ENCODE measurements at regions not wholly inside any gene's neighbourhood (a gene's known extent, or its start where the extent isn't known, plus 50 kb on each side); places are given as distances from the start of the nearest gene placed in this dataset.

- TF ChIP-seq GATA2 (IDR thresholded peaks at IDR 0.05; ENCODE audit: low read depth, low read length) (no peak), GATA3 (IDR thresholded peaks at IDR 0.05; ENCODE audit: low read depth, low read length) (no peak)
Measured at GRCh38 chr3:19825193-19825592, 108.8 kb downstream of the EFHB start.

DNA sequence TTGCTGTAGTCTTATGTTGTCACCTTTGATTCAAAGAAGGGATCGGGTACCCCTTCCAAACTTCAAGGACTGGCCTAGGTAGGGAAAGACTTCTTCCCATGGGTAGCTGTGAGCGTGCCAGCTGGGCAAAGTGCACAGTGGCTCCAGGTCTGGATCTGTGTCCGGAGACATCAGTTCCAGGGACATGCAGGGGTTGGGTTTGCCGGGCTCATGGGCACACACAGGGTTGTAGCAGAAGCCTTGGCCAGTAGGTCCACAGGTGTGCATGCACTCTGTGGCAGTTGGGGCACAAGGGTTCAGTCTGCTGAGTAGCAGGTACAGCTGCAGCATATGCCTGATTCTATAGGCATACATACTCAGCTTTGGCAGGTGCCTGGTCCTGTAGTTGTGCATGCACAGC lies 111.2 kb downstream of the EFHB start:
- TF ChIP-seq GATA2 (IDR thresholded peaks at IDR 0.05; ENCODE audit: low read depth, low read length) (no peak), GATA3 (IDR thresholded peaks at IDR 0.05; ENCODE audit: low read depth, low read length) (no peak)

DNA sequence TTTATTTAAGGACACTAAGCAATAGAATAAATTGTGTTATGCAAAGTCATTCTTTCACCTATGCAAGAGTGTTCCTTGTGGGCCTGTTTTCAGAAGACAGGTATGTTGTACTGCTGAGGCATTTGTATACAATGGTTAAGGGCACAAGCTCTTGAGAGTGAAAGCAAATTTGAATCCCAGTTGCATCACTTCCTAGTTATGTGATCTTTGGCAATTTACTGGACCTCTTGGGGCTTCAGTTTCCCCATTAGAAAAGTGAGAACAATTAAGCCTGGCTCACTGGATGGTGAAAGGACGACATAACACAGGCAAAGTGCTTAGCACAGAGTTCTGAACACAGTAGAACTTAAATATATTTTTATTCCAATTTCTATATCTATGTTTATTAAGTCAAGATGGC lies 117.4 kb downstream of the EFHB start:
- TF ChIP-seq GATA3 (IDR thresholded peaks at IDR 0.05; ENCODE audit: low read depth, low read length) (no peak), GATA2 (IDR thresholded peaks at IDR 0.05; ENCODE audit: low read depth, low read length) (no peak)

DNA sequence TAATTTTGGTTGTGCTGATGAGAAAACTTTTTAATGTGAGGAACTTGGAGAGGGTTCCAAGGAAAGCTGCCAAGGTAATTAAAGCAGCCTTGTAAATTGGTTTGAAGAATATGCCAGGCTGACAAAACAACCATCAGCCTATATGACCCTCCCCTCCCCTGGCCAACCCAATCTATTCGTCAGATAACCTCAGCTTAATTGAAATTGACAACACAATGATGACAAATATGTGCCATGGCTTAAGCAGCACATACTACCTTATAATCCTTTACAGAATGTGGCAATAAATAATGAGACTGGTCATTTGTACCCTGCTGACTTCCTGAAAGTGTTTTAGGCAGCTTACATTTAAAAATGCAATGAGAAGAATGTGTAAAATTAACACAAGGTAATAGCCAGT lies 118.2 kb downstream of the EFHB start:
- TF ChIP-seq GATA2 (IDR thresholded peaks at IDR 0.05; ENCODE audit: low read depth, low read length): no peak

DNA sequence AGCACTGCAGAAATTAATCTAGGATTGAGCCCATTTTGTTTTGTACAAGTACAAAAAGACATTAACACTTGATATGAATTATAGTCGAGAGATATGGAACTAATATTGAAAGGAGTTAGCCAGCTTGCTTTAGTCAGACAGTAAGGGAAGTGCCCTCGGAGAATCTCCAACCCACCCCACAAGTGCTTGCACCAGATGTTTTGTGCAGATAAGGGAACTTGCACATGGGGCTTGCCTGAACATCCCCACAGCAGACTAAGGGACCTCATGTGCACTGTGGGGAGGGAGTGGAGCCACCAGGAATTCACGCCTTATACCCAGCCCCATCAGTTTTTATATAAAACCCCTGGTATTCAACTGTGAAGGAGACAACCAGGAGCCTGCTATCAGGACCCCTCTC lies 122.3 kb downstream of the EFHB start:
- TF ChIP-seq GATA3 (IDR thresholded peaks at IDR 0.05; ENCODE audit: low read depth, low read length) (peak; percentile 44; the same call in 1 of the 2 replicates), GATA2 (IDR thresholded peaks at IDR 0.05; ENCODE audit: low read depth, low read length) (peak; percentile 64; the same call in 1 of the 2 replicates)

- TF ChIP-seq GATA2 (IDR thresholded peaks at IDR 0.05; ENCODE audit: low read depth, low read length) (no peak), GATA3 (IDR thresholded peaks at IDR 0.05; ENCODE audit: low read depth, low read length) (no peak)
Measured at GRCh38 chr3:19808834-19809233, 125.2 kb downstream of the EFHB start.

DNA sequence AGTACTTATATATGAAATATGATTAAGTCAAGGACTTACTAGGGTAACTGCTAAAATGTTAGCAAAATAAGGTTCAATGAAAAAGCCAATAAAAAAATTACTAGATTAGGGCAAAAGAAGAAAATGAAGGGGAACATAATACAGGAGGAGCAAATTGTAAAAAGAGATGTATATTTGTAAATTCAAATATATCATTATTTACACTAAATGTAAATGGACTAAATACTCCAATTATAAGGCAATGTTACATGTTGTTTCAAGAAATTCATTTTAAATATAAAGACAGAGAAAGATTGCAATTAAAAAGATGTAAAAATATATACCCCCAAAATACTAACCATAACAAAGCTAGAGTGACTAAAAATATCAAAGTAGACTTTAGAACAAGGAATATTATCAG lies 134.1 kb downstream of the EFHB start:
- no peak for TF ChIP-seq GATA3 (IDR thresholded peaks at IDR 0.05; ENCODE audit: low read depth, low read length)
- no peak for TF ChIP-seq GATA2 (IDR thresholded peaks at IDR 0.05; ENCODE audit: low read depth, low read length)

GRCh38 chr3:19799115-19799514 lies 134.9 kb downstream of the EFHB start:
- no peak for TF ChIP-seq GATA3 (IDR thresholded peaks at IDR 0.05; ENCODE audit: low read depth, low read length)
- no peak for TF ChIP-seq GATA2 (IDR thresholded peaks at IDR 0.05; ENCODE audit: low read depth, low read length)

GRCh38 chr3:19798324-19798723 lies 135.7 kb downstream of the EFHB start:
- no peak for TF ChIP-seq GATA2 (IDR thresholded peaks at IDR 0.05; ENCODE audit: low read depth, low read length)

- TF ChIP-seq GATA2 (IDR thresholded peaks at IDR 0.05; ENCODE audit: low read depth, low read length) (no peak), GATA3 (IDR thresholded peaks at IDR 0.05; ENCODE audit: low read depth, low read length) (no peak)
Measured at GRCh38 chr3:19792388-19792787, 141.6 kb downstream of the EFHB start.

GRCh38 chr3:19775765-19776164 lies 158.3 kb downstream of the EFHB start:
- TF ChIP-seq GATA3 (IDR thresholded peaks at IDR 0.05; ENCODE audit: low read depth, low read length) (no peak), GATA2 (IDR thresholded peaks at IDR 0.05; ENCODE audit: low read depth, low read length) (no peak)

DNA sequence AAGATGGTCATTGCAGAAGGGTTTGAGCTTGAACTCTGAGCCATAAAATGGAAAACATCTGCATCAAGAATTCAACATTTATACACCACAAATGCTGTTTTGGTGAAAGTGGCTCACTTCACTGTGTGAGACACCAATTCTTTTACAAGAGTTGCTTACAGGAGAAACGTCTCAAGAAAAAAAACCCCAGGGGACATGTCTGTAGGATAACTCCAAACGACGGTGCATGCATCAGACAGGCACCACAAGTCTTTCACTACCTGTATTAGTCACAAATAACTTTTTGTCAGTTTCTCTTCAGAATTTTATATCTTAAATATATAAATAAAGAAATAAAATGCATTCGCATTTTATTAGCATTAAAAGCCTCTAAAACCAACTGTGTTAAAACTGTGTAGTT lies 164.3 kb downstream of the EFHB start:
- TF ChIP-seq GATA3 (IDR thresholded peaks at IDR 0.05; ENCODE audit: low read depth, low read length) (no peak), GATA2 (IDR thresholded peaks at IDR 0.05; ENCODE audit: low read depth, low read length) (no peak)

DNA sequence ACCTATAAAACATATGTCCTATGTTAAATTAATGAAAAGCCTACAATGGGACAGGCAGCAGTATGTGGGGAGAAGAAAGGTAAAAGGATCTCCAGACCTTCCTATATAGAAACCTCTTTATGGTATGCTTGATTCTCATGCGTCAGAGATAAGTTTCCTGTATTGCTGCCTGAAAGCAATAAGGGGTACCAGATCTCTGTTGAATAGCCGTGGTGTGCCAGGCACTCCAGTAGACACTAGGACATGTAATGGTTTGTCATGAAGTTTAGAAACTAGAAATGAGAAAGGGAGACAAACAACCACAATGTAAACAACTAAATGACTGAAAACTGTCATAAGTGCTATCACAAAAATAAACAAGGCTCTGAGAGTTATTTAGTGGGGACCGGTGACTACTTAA lies 168.1 kb downstream of the EFHB start:
- TF ChIP-seq GATA2 (IDR thresholded peaks at IDR 0.05; ENCODE audit: low read depth, low read length) (no peak), GATA3 (IDR thresholded peaks at IDR 0.05; ENCODE audit: low read depth, low read length) (no peak)

DNA sequence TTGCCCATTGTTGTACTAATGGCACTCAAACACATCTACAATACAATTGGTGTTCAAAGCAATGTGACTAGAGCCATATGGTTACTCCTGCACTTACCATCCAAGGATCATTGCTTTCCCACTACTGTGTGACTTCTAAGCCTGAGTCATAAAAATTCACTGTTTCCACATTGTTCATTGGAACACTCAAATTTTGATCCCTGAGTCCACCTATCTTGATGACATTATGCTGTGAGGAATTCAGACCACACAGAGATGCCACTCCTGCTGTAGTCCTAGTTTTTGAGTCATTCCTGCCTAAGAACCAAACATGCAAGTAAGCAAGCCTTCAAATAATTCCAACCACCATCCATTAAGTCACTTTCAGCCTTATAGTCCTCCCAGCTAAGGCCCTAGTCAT lies 176.2 kb downstream of the EFHB start:
- TF ChIP-seq GATA2 (IDR thresholded peaks at IDR 0.05; ENCODE audit: low read depth, low read length) (no peak), GATA3 (IDR thresholded peaks at IDR 0.05; ENCODE audit: low read depth, low read length) (no peak)

DNA sequence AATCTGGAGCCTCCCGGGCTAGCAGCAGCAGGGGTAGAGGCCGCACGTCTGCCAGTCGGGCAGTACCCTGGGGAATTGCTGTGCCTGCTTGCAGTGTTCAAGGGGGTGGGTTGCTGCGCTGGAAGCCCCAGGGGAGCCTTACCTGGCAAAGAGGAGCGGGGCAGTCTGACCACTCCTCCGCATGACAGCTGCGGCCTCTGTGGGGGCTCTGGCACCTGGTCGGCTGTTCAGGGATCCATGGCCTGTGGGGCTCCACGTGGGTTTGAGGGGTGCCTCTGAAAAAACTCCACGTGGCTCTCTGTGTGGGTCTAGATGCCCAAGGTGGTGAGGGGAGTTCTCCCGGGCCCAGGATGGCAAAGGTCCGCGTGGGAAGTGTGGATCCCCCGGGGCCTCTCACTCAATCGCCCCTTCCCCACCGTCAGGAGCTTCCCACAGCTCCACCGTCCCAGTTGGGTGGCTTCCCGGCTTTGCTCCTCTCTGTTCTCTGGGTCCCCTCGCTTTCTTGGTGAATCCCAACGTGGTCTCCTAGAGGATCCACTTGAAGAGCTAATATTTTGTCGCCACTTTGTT lies 184.5 kb downstream of the EFHB start:
- TF ChIP-seq GATA2 (IDR thresholded peaks at IDR 0.05; ENCODE audit: low read depth, low read length) (no peak), GATA3 (IDR thresholded peaks at IDR 0.05; ENCODE audit: low read depth, low read length) (no peak)

GRCh38 chr3:19748782-19749447 lies 185.1 kb downstream of the EFHB start:
- no peak for TF ChIP-seq GATA2 (IDR thresholded peaks at IDR 0.05; ENCODE audit: low read depth, low read length)
- no peak for TF ChIP-seq GATA3 (IDR thresholded peaks at IDR 0.05; ENCODE audit: low read depth, low read length)
